Stimulated activated CD8-positive, alpha-beta memory T cell treated with anti-CD3 and anti-CD28 coated beads, Interleukin-7, amount 100 ng/mL, for 48 hours (primary cell): ENCODE measurements at regions not wholly inside any gene's neighbourhood (a gene's known extent, or its start where the extent isn't known, plus 50 kb on each side); places are given as distances from the start of the nearest gene placed in this dataset.
"Not testable (repeated sequence)": the region's sequence is repeated elsewhere in the genome, so short reads cannot be mapped to it uniquely, and the experiment has no call there.

Source experiments
- DNase-seq, 2 donors: peaks; one replicate each; pipeline ENCODE4 v3.0.0-alpha.2; 2020; ENCODE audit warnings: low read depth in 1 of 2; ENCODE audit errors: extremely low read depth in 1 of 2

DNA sequence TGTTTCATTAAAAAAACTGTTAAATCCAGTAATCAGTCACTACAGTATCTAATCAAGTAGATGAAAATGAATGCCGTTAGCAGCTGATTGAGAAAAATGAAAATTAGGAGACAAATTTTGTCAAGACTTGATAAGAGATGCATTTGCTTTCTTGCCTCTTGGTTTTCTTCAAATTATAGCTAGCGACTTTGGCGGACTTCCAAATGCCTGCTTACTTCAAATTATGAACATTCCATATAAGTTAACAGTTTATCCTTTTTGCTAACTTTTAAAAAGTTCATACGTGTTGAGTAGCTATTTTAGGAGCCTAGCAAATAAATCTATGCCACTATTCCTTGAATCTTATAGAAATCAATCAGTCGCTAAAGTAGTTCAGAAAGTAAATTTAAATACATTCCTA is 58.8 kb downstream of the PPP4R3C start:
- no peak for DNase-seq

DNA sequence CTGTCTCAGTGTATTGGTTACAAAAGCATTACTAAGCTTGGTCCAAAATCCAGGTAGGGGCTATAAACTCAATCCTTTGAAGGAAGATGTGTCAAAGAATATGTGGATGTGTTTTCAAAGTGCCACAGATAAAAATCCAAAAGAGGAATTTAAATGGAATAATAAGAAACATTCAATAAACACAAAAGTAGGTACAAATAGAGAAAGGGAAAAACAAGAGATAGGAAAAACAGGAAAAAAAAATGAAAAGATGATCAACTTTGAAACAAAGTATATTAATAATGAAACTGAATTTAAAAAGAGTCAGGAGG is 64.0 kb downstream of the PPP4R3C start:
- DNase-seq, result no peak

DNA sequence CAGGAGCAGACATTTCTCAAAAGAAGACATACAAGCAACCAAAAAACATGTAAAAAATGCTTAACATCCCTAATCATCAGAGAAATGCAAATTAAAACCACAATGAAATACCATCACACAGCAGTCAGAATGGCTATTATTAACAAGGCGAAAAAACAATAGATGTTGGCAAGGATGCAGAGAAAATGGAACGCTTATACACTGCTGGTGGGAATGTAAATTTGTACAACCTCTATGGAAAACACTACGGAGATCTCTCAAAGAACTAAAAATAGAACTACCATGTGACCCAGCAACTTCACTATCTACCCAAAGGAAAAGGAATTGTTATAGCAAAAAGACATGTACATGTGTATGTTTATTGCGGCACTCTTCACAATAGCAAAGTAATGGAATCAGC is 71.5 kb downstream of the PPP4R3C start:
- no peak for DNase-seq

DNA sequence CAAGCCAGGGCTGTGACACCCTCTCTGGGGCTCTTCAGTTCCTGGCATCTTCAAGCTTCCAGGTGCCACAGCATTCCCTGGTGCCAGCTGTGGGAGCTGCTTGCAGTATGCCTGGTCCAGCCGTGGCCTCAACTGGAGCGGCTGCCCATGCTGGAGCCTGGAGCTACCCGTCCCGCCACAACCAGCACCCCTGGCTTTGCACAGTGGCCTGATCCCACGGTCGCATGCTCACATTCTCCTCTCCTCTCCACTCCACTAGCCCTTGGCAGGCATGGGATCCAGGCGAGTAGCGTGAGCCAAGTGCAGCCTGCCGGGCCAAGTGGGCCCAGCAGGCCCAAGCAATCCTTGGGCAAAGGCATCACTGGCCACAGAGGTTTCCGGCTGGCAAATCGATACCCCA is 81.7 kb downstream of the PPP4R3C start:
- no peak for DNase-seq

DNA sequence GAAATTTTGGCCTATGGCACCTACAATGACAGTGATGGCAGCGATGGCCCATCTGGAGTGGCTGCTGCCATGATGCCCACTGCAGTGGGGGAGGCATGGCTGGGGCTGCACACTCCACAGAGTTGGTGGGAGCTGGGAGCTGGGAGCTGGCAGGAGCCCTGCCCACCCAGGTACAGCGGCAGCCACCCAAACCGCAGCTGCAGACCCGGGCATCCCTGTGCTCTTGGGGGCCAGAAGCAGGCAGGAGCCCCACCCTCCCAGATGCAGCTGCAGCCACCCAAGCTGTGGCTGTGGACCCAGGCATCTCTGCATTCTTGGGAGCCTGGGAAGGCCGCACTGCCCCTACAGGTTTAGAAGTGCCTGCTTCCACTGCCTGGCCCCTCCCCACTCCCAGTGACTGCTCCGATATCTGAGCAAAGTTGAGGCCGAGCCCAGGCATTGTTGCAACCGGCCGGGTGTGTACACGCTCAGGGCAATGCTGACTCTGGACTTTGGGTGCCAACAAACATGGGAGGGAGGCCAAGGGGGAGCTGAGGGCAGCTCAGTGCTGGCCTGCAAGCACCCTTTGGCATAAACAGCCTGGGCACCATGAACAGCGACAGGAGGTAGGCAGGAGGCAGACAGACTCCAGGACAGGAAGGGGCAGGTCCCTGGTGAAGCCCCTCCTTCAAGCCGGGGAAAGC is 82.8 kb downstream of the PPP4R3C start:
- DNase-seq, result no peak

DNA sequence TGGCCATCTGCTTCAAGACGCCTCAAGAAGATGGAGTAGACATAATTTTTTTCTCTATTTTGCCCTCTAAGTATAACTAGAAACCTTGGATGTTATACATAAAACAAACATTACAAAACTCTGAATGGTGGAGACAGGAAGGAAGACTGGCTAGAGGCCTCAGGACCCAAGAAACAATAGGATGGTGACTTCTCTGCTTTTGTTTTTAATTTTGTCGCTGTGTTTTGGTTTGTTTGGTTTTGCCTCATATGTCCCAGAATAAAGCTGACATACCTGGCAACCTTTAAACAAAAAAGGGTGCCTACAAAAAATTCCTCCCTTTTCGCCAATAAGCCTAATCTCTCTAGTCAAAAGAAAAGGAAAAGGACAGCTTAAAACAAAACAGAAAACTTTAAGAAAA is 109.1 kb downstream of the PPP4R3C start:
- no peak for DNase-seq

DNA sequence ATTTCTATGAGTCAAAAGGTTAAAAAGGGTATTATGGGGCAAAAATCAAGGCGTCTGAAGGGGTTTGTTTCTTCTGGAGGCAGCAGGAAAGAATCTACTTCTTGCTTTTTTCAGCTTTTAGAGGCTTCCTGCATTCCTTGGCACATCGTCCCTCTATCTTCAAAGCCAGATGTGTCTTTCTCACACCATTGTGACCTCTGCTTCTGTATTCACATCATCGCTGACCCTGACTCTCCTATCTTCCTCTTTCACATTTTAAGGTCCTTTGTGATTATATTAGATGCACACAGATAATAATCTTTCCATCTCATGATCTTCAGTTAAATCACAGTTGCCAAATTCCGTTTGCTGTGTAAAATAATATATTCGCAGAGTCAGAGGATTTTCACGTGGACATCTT is 112.7 kb downstream of the PPP4R3C start:
- DNase-seq, result no peak

DNA sequence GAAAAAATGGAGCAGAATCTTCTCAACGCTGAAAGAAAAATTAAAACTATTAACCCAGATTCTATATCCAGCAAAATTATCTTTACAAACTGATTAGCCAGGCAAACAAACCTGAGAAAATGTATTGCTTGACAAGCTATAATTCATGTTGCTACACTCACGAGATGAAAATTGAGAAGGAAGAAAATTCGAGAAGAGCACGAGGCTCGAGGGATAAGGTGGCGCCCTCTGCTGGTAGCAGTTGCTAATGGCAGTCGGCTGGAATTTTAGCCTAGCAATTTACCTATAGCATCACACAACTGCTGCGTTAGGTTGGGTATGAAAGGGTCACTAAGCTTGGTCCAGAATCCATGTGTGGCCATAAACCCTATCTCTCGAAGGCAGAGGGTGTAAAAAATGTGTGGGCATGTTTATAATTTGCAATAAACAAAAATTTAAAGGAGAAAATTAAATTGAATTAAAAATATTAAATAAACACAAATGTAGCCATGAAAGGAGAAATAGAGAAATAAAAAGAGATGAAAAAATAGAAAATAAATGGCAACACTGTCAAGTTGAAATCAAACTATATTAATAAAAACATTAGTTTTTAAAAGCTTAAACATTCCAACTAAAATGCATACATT is 126.6 kb downstream of the PPP4R3C start:
- DNase-seq, result peak in 1 of 2 donors; percentile 5

DNA sequence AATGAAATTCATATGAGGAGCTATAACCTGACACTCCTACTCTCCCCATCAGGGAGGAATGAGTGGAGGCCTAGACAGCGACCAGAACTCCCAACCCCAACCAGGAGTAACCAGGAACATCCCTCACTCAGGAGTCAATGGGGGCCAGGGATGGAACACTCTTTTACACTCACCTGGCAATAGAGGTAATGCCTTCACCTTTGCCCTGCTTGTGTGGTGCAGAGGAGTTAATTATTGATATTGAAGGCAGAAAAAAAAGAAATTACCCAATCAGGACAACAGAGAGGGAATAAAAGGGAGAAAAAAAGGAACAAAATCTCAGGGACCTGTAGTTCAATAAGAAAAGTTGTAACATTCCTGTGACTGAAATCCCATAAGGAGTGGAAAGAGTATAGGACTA is 141.5 kb downstream of the PPP4R3C start:
- DNase-seq, result no peak

DNA sequence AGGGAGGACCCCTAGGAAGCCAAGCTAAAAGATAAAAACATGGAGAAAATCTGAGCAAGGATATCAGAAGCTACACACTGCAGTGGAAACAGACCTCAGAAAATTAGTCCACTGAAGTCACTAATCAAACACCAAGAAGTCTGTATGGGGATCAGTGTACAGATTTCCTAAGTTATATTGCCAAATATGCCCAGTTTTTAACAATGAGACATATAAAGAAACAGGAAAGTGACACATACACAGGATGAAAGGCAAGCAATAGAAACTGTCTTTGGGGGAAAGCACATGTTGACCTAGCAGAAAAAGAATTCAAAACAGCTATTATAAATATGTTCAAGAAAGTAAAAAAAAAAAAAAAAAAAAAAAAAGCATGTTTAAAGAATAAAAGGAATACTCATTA is 153.7 kb downstream of the PPP4R3C start:
- DNase-seq, result no peak

DNA sequence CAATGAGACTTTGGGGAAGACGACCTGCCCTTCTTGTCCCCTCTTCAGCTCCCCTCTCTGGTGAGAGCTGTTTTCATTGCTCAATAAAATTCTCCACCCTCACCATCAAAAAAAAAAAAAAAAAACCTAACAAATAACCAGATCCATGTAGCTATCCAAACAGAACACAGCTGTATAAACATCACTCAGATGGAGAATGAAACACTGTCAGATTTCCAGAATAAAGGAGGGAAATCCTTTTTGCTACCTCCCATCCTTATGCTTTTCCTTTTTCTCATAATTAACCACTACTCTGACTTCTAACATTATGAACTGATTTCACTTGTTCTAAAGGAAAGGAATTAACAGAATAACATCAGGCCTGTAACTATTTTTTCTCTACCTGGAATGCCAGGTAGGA is 155.6 kb downstream of the PPP4R3C start:
- no peak for DNase-seq

DNA sequence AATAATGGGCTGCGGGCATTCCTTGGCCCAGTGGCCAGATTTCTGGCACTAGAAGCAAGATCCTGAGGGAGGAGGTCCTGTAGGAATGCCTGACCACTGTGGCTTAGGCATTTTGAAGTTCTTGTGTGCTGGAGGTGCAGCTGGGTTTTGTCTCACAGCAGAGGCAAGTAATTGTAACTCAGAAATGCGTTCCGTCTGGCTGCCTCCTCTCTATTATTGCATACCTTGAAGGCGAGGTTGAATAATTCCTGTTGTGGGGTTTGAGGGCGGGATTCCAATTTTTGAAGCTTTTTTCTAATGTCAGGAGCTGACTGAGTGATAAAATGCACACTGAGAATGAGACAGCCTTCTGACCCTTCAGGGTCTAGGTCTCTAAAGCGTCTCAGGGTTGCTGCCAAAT is 170.6 kb downstream of the PPP4R3C start:
- not testable (repeated sequence) for DNase-seq

DNA sequence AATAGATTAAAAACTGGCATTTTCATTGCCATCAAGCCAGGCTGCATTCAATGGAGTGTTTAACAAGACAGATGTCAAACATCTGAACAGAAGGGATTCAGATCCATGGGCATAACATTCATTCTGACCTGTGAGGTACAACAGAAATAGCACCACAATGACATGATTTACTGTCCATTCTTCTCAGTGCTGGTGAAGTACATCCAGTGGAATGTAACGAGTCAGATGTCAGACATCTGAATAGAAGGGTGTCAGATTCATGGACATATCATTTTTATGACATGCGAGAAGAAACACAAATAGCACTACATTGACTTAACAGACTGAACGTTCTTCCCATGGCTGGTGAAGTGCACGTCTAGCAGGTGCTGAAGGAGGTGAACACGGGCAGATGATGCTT is 186.4 kb downstream of the PPP4R3C start:
- no peak for DNase-seq

DNA sequence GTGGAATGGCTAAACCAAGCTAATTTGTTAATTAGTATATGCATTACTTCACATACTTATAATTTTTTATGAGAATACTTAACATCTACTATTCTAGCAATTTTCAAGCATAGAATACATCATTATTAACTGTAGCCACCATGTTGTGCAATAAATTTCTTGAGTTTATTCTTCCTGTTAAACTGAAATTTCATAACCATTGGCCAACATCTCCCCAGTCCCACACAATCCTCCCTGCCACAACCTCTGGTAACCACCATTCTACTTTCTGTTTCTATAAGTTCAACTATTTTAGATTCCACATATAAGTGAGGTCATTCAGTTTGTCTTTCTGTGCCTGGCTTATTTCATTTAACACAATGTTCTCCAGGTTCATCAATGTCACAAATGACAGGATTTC is 208.5 kb downstream of the PPP4R3C start:
- DNase-seq, result no peak

DNA sequence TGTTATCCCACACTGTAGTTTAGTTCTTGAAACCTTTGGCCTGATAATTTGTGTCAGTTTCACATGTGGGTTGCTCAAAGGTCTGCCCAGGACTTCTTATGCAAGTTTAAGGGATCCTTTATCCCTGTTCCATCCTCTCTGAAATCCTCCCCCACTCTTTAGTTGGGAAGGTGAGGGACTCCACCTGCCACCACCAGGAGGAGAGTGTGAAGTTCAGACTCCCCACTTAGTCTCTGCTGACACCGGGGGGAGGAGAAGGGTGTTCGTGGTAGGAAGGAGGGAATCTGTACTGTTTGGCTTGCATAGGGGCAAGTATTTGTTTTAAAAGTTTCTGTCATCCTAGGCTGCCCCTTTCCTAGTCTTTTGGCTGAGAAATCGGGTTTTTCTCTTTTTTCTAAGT is 211.8 kb downstream of the PPP4R3C start:
- DNase-seq, result no peak

DNA sequence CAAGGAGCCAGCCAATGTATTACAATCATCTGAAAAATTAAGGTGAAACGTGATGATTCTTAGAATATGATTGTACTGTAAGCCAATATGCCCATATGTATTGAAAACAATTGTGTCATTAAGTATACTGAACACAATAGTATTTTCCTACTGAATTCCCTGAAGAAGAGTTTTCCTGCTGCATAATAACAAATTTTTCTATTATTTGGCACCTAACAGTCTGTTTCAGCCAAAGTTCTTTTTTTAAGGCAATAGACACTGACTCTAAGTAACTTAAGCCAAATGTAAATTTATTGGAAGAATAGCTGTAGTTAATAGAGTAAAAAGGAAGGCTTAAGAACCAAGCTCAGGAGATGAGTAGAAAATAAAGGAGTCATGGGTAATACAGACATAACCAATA is 220.6 kb downstream of the PPP4R3C start:
- no peak for DNase-seq

DNA sequence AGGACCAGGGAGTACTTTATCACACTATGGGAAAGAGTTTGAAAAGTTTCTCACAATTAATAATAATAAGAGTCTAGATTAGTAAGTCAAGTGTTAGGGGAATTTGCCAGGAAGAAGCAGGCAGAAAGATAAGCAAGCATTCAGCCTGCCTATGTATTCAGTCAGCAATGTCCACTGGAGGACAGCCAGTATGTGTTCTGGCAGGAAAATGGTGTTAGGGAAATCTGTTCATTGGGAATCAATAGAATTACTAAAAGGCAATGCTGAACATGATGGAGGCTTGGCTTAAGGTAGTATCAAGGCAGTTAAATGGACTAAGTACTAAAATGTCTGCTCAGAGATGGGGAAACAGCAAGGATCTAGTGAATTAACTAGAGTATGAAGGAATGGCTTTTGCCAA is 221.2 kb downstream of the PPP4R3C start:
- DNase-seq, result no peak

DNA sequence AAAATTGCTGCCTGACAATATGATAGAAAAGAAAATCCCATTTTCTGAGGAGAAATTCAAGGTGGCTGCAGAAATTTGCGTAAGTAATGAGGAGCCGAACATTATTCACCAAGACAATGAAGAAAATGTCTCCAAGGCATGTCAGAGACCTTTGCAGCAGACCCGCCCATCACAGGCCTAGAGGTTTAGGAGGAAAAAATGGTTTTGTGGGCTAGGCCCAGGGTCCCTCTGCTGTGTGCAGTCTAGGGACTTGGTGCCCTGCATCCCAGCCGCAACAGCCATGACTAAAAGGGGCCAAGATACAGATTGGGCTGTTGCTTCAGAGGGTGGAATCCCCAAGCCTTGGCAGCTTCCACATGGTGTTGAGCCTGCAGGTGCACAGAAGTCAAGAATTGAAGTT is 223.1 kb downstream of the PPP4R3C start:
- not testable (repeated sequence) for DNase-seq

DNA sequence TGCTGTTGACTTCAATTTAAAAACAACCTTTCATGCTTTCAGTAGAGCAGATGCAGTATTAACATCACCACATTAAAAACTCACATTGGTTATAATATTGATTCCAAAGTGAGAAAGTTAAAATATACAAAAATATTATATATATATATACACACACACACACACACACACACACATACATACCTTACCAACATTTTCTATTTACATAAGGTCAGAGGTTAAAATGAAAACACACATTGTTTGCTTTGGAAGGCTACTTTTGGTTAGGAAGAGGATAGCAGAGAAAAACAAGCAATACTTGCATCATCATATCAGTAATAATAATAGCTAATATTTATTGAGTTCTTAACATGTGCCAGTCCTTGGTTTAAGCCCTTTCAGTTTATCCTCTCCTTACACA is 226.5 kb downstream of the PPP4R3C start:
- no peak for DNase-seq

DNA sequence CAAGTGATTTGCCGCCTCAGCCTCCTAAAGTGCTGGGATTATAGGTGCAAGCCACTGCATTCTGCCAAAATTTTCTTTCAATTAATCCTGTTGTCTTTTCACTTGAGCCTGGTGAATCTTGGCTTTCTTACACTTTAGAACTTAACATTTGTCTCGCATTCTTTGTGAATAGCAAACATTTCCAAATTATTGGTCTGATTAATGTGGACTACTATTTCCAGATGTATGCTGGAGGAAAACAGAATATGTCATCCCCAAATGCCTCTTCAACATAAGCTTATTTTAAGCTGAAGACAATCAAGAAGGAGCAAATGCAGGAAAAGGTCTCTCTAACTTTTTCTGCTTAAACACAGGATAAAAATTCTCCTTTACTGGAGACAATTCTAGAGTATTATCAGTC is 233.4 kb downstream of the PPP4R3C start:
- DNase-seq, result no peak

DNA sequence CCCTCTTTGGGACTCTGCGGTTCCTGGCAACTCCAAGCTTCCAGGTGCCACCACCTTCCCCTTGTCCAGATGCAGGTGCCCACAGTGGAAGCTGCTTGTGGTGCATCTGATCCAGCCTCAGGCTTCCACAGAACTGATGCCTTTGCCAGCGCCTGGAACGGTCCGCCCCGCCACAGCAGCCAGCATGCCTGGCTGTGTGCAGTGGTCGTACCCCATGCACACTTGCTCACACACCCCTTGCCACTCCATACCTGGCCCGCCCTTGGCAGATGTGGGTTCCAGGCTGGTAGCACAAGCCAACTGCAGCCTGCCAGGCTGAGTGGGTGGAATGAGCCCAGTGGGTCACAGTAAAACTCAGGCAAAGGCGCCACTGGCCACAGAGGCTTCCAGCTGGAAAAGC is 240.5 kb downstream of the PPP4R3C start:
- no peak for DNase-seq

DNA sequence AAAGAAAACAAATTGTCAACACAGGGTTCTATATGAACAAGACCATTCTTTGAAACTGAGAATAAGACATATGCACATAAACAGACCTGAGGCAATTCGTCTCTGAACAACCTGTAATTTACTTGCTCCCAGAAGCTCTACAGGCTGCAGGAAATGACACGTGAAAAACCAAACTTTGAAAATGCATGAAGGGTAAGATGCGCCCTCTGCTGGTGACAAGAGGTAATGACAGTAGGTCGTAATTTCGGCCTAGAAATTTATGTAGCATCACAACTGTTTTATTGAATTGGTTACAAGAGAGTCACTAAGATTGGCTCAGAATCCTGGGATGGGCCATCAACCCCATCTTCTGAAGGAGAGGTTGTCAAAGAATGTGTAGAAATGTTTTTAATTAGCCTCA is 276.5 kb downstream of the PPP4R3C start:
- peak in 1 of 2 donors; percentile 0 for DNase-seq

DNA sequence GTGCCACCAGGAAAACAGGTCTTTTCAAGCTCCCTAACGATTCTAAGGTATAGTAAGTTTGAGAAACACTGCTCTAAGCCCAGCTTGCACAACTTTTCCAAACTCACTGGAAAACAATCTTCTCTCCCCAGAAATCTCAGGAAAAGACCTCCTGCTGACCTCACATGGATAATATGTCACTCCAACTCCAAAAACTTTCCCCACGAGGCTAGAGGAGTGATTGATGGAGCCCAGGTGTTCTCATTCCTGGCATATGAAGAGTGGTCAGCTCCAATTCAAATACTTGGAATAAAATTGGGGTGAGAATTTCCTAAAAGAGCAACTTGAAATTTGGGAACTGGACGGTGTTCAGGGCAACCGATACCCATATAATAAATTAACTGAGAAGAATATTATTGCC is 299.9 kb downstream of the PPP4R3C start:
- no peak for DNase-seq
